ENCODE measurements at regions not wholly inside any gene's neighbourhood (a gene's known extent, or its start where the extent isn't known, plus 50 kb on each side); places are given as distances from the start of the nearest gene placed in this dataset.

DNA sequence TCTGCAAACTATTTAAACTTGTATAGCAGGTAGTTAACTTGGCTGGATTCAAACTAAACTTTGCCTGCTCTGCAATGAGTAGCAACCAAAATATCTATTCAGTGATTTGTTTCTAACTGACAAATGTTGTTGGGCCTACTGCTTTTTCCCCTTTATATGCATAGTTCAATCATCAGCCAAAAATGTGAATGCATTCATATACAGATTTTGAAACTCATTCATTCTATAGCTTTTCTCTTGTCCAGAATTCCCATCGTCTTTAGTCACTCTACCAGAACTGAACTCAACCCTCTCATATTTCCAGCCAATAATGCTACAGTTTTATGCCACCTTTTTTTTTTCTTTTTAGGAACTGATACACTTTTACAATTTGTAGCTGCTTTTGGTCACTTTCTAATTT is 599.8 kb downstream of the RPL10L start:
- H3K27ac ChIP-seq = no peak overlapping the region
- no peak overlapping the region for H3K4me3 ChIP-seq
- DNase-seq (ENCODE audit: extremely low spot score in 2 of 2) = no peak
- H3K27me3 ChIP-seq = no peaks in the 10 kb centered on the region
- H3K4me1 ChIP-seq = no peaks in the 10 kb centered on the region
- intact Hi-C loops (cut with DNase I) = no loop called here
- H3K36me3 ChIP-seq = no peaks in the 10 kb centered on the region
- TF ChIP-seq, protein P1, sequence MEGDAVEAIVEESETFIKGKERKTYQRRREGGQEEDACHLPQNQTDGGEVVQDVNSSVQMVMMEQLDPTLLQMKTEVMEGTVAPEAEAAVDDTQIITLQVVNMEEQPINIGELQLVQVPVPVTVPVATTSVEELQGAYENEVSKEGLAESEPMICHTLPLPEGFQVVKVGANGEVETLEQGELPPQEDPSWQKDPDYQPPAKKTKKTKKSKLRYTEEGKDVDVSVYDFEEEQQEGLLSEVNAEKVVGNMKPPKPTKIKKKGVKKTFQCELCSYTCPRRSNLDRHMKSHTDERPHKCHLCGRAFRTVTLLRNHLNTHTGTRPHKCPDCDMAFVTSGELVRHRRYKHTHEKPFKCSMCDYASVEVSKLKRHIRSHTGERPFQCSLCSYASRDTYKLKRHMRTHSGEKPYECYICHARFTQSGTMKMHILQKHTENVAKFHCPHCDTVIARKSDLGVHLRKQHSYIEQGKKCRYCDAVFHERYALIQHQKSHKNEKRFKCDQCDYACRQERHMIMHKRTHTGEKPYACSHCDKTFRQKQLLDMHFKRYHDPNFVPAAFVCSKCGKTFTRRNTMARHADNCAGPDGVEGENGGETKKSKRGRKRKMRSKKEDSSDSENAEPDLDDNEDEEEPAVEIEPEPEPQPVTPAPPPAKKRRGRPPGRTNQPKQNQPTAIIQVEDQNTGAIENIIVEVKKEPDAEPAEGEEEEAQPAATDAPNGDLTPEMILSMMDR (IDR thresholded peaks at IDR 0.05) = no peak
- no peaks in the 10 kb centered on the region for H3K9me3 ChIP-seq

- H3K27ac ChIP-seq = no peak overlapping the region
- DNase-seq (ENCODE audit: extremely low spot score in 2 of 2) = no peak
- H3K36me3 ChIP-seq = no peaks in the 10 kb centered on the region
- no peaks in the 10 kb centered on the region for H3K9me3 ChIP-seq
- intact Hi-C loops (cut with DNase I) = no loop called here
- TF ChIP-seq POLR2A (IDR thresholded peaks at IDR 0.05) (no peak), POLR2AphosphoS5 (IDR thresholded peaks at IDR 0.05; ENCODE audit: insufficient read depth in 1 of 2, low read depth in 1 of 2) (no peak)
- TF ChIP-seq, protein P1 (IDR thresholded peaks at IDR 0.05) = no peak
- H3K4me1 ChIP-seq = no peaks in the 10 kb centered on the region
- no peaks in the 10 kb centered on the region for H3K27me3 ChIP-seq
- no peak overlapping the region for H3K4me3 ChIP-seq
Observed at GRCh38 chr14:46048127-46048526, 603.5 kb downstream of the RPL10L start.

DNA sequence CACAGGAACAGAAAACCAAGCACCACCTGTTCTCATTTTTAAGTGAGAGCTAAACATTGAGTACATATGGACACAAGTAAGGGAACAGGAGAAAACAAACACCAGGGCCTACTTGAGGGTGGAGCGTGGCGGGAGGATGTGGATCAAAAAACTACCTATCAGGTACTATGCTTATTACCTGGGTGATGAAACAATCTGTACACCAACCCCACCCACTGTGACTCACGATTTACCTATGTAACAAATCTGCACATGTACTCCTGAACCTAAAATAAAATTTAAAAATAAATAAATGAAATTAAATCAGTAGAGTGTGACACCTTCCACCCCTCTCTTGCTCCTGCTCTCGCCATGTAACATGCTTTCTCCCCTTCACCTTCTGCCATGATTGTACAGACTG is 615.5 kb downstream of the RPL10L start:
- H3K4me3 ChIP-seq = no peak overlapping the region
- H3K4me1 ChIP-seq = no peaks in the 10 kb centered on the region
- no peaks in the 10 kb centered on the region for H3K9me3 ChIP-seq
- intact Hi-C loops (cut with DNase I) = no loop called here
- TF ChIP-seq POLR2AphosphoS5 (IDR thresholded peaks at IDR 0.05; ENCODE audit: insufficient read depth in 1 of 2, low read depth in 1 of 2) = no peak
- TF ChIP-seq POLR2A (IDR thresholded peaks at IDR 0.05) = no peak
- TF ChIP-seq, protein P1 (IDR thresholded peaks at IDR 0.05) = no peak
- no peaks in the 10 kb centered on the region for H3K27me3 ChIP-seq
- no peak overlapping the region for H3K27ac ChIP-seq
- H3K36me3 ChIP-seq = no peaks in the 10 kb centered on the region
- no peak for DNase-seq (ENCODE audit: extremely low spot score in 2 of 2)

GRCh38 chr14:46034305-46034704 is 617.3 kb downstream of the RPL10L start:
- DNase-seq (ENCODE audit: extremely low spot score in 2 of 2) = no peak
- no peaks in the 10 kb centered on the region for H3K36me3 ChIP-seq
- H3K4me3 ChIP-seq = no peak overlapping the region
- intact Hi-C loops (cut with DNase I) = no loop called here
- H3K9me3 ChIP-seq = no peaks in the 10 kb centered on the region
- TF ChIP-seq POLR2A (IDR thresholded peaks at IDR 0.05) (no peak), POLR2AphosphoS5 (IDR thresholded peaks at IDR 0.05; ENCODE audit: insufficient read depth in 1 of 2, low read depth in 1 of 2) (no peak)
- TF ChIP-seq, protein P1 (IDR thresholded peaks at IDR 0.05) = no peak
- no peaks in the 10 kb centered on the region for H3K27me3 ChIP-seq
- no peak overlapping the region for H3K27ac ChIP-seq
- H3K4me1 ChIP-seq = no peaks in the 10 kb centered on the region

GRCh38 chr14:46018846-46019420 is 632.6 kb downstream of the RPL10L start:
- DNase-seq (ENCODE audit: extremely low spot score in 2 of 2) = no peak
- Histone ChIP-seq H3K27me3 (no peaks in the 10 kb centered on the region), H3K4me3 (no peak overlapping the region), H3K27ac (no peak overlapping the region), H3K9me3 (no peaks in the 10 kb centered on the region), H3K36me3 (no peaks in the 10 kb centered on the region), H3K4me1 (no peaks in the 10 kb centered on the region)
- intact Hi-C loops (cut with DNase I) = no loop called here
- TF ChIP-seq POLR2A (IDR thresholded peaks at IDR 0.05) (no peak), POLR2AphosphoS5 (IDR thresholded peaks at IDR 0.05; ENCODE audit: insufficient read depth in 1 of 2, low read depth in 1 of 2) (no peak)
- TF ChIP-seq, protein P1 (IDR thresholded peaks at IDR 0.05) = no peak
